CD14-positive monocyte (primary cell): ENCODE measurements at regions not wholly inside any gene's neighbourhood (a gene's known extent, or its start where the extent isn't known, plus 50 kb on each side); places are given as distances from the start of the nearest gene placed in this dataset.

ENCODE experiments used
- DNase-seq, 3 donors: peaks; one replicate each; pipeline ENCODE4 v3.0.0-alpha.2; 2011 to 2022
- H2AFZ ChIP-seq: 2 replicates; pipeline ENCODE4 v1.6.0; 2012; ENCODE audit warnings: mild to moderate bottlenecking, low read depth, low read length, inconsistent platforms; ENCODE audit not compliant: insufficient read depth, poor library complexity, severe bottlenecking
- H3K27ac ChIP-seq, 2 donors: 1 replicate in 1 of 2; 2 replicates in 1 of 2; pipeline ENCODE4 v1.5.1; 2012 to 2013; ENCODE audit warnings: low read length in 2 of 2, control low read depth in 1 of 2, inconsistent platforms in 1 of 2, low read depth in 1 of 2, mild to moderate bottlenecking in 1 of 2
- H3K27me3 ChIP-seq, 2 donors: one replicate each; pipeline versions ENCODE4 v1.6.0 to v1.6.1; 2011 to 2013; ENCODE audit warnings: low read length in 2 of 2; ENCODE audit not compliant: control insufficient read depth in 2 of 2, insufficient read depth in 2 of 2
- H3K36me3 ChIP-seq, 2 donors: replicated peaks in 1 of 2; 1 replicate in 1 of 2; 2 replicates in 1 of 2; pipeline versions ENCODE4 v1.5.1 to v1.6.1; 2012 to 2013; ENCODE audit warnings: low read length in 2 of 2, control low read depth in 1 of 2, inconsistent platforms in 1 of 2, mild to moderate bottlenecking in 1 of 2; ENCODE audit not compliant: insufficient read depth in 2 of 2, control insufficient read depth in 1 of 2
- H3K4me1 ChIP-seq, 2 donors: 1 replicate in 1 of 2; 2 replicates in 1 of 2; pipeline versions ENCODE4 v1.5.1 to v1.6.1; 2012 to 2013; ENCODE audit warnings: low read length in 2 of 2, control low read depth in 1 of 2, inconsistent platforms in 1 of 2, mild to moderate bottlenecking in 1 of 2, moderate library complexity in 1 of 2; ENCODE audit not compliant: insufficient read depth in 2 of 2, control insufficient read depth in 1 of 2
- H3K4me2 ChIP-seq: replicated peaks from 2 replicates; pipeline ENCODE3; 2012; ENCODE audit warnings: low read length, moderate library complexity, mild to moderate bottlenecking; ENCODE audit not compliant: poor library complexity, severe bottlenecking; ENCODE audit errors: extremely low read depth
- H3K4me3 ChIP-seq, 3 experiments: fragments of 200-600 bp in 1 of 3; sonication (generic) in 1 of 3; replicated peaks in 1 of 3; 1 replicate in 2 of 3; 2 replicates in 1 of 3; pipeline ENCODE4 v1.5.1; 2011 to 2013; ENCODE audit warnings: low read length in 3 of 3, mild to moderate bottlenecking in 3 of 3, control low read depth in 2 of 3, low read depth in 2 of 3, inconsistent platforms in 1 of 3, moderate library complexity in 1 of 3
- H3K79me2 ChIP-seq: 2 replicates; pipeline ENCODE4 v1.6.0; 2012; ENCODE audit warnings: mild to moderate bottlenecking, control low read depth, inconsistent platforms, low read length, moderate library complexity; ENCODE audit not compliant: insufficient read depth
- H3K9ac ChIP-seq: 2 replicates; pipeline ENCODE4 v1.6.0; 2017; ENCODE audit warnings: low read length, mild to moderate bottlenecking; ENCODE audit not compliant: insufficient read depth, poor library complexity, severe bottlenecking
- H3K9me3 ChIP-seq, 2 donors: replicated peaks in 1 of 2; 1 replicate in 1 of 2; 2 replicates in 1 of 2; pipeline versions ENCODE4 v1.5.1 to v1.6.1; 2012 to 2013; ENCODE audit warnings: low read length in 2 of 2, control low read depth in 1 of 2; ENCODE audit not compliant: control insufficient read depth in 1 of 2, insufficient read depth in 1 of 2
- H4K20me1 ChIP-seq: 2 replicates; pipeline ENCODE4 v1.6.0; 2012; ENCODE audit warnings: mild to moderate bottlenecking, low read length, control low read depth, moderate library complexity; ENCODE audit not compliant: insufficient read depth
- H3K27ac Mint-ChIP-seq, 7 donors: one replicate each; pipeline ENCODE4 v1.8.0; 2020; ENCODE audit warnings: mild to moderate bottlenecking in 7 of 7, mixed read lengths in 7 of 7, moderate library complexity in 6 of 7, inconsistent platforms in 2 of 7
- H3K27me3 Mint-ChIP-seq, 3 donors: one replicate each; pipeline ENCODE4 v1.8.0; 2021 to 2022; ENCODE audit warnings: low read depth in 3 of 3, mild to moderate bottlenecking in 3 of 3, mixed read lengths in 3 of 3, moderate library complexity in 3 of 3, inconsistent platforms in 1 of 3
- H3K36me3 Mint-ChIP-seq, 2 donors: one replicate each; pipeline ENCODE4 v1.8.0; 2020; ENCODE audit warnings: mixed read lengths in 2 of 2, inconsistent platforms in 1 of 2, mild to moderate bottlenecking in 1 of 2
- H3K4me1 Mint-ChIP-seq: one replicate; pipeline ENCODE4 v1.8.0; 2020; ENCODE audit warnings: mild to moderate bottlenecking, mixed read lengths
- H3K4me3 Mint-ChIP-seq, 2 donors: one replicate each; pipeline ENCODE4 v1.8.0; 2020; ENCODE audit warnings: mild to moderate bottlenecking in 2 of 2, mixed read lengths in 2 of 2, moderate library complexity in 1 of 2
- H3K9me3 Mint-ChIP-seq, 7 donors: one replicate each; pipeline ENCODE4 v1.8.0; 2020 to 2022; ENCODE audit warnings: mixed read lengths in 7 of 7, mild to moderate bottlenecking in 6 of 7, moderate library complexity in 6 of 7, inconsistent platforms in 2 of 7
- CTCF ChIP-seq: fragments of 200-600 bp; IDR thresholded peaks from one replicate; pipeline ENCODE4 v1.8.0; 2022; ENCODE audit warnings: antibody characterized with exemption, mild to moderate bottlenecking
- WGBS: methylation state at CpG from one replicate; pipeline ENCODE4 v1.1.5; 2013; ENCODE audit warnings: missing lambda C conversion rate; ENCODE audit not compliant: insufficient coverage; 5-methylcytosine and 5-hydroxymethylcytosine counted together
- intact Hi-C, 2 donors: fragments of 100-400 bp; cut with micrococcal nuclease; formaldehyde crosslinking; loops; one replicate each; pipeline versions ENCODE4 v1.15.0 to v1.15.1; 2023

- no peaks in the 10 kb centered on the region for H3K36me3 Mint-ChIP-seq
- H3K4me3 ChIP-seq, result no peak overlapping the region
- H3K27ac ChIP-seq, result no peak overlapping the region
- WGBS, result 97% methylated on average over 2 of the region's 3 CpGs
- H3K79me2 ChIP-seq, result no peaks in the 10 kb centered on the region
- H3K9me3 Mint-ChIP-seq, result peaks cover 5 to 14% (median 8%) of the 10 kb centered on the region in 7 donors
- no peaks in the 10 kb centered on the region for H3K36me3 ChIP-seq
- H3K4me2 ChIP-seq, result no peak overlapping the region
- no peaks in the 10 kb centered on the region for H3K4me1 ChIP-seq
- H3K9ac ChIP-seq, result no peak overlapping the region
- peaks cover 0 to 3% of the 10 kb centered on the region in 2 donors for H3K9me3 ChIP-seq
- TF ChIP-seq CTCF, result no peak
- intact Hi-C loops, result no loop called here
- no peak overlapping the region for H3K27ac Mint-ChIP-seq
- H4K20me1 ChIP-seq, result no peaks in the 10 kb centered on the region
- H3K27me3 ChIP-seq, result no peaks in the 10 kb centered on the region
- H3K27me3 Mint-ChIP-seq, result peaks cover 1 to 4% (median 2%) of the 10 kb centered on the region in 3 donors
- DNase-seq, result no peak
- no peaks in the 10 kb centered on the region for H3K4me1 Mint-ChIP-seq
- no peak overlapping the region for H3K4me3 Mint-ChIP-seq
- no peak overlapping the region for H2AFZ ChIP-seq
Measured at GRCh38 chr13:111936267-111936925, 130.6 kb upstream of the SOX1 start.

- Mint-ChIP-seq H3K36me3 (no peaks in the 10 kb centered on the region), H3K27me3 (peaks cover 1 to 6% (median 2%) of the 10 kb centered on the region in 3 donors), H3K4me1 (no peaks in the 10 kb centered on the region), H3K4me3 (no peak overlapping the region), H3K27ac (no peak overlapping the region), H3K9me3 (peaks cover 3 to 15% (median 8%) of the 10 kb centered on the region in 7 donors)
- Histone ChIP-seq H4K20me1 (no peaks in the 10 kb centered on the region), H3K36me3 (no peaks in the 10 kb centered on the region), H3K4me2 (no peak overlapping the region), H3K27me3 (no peaks in the 10 kb centered on the region), H3K9ac (no peak overlapping the region), H3K79me2 (no peaks in the 10 kb centered on the region), H3K4me1 (no peaks in the 10 kb centered on the region), H3K9me3 (peaks cover 0 to 3% of the 10 kb centered on the region in 2 donors), H3K4me3 (no peak overlapping the region), H2AFZ (no peak overlapping the region), H3K27ac (no peak overlapping the region)
- intact Hi-C loops, result no loop called here
- TF ChIP-seq CTCF, result no peak
- no peak for DNase-seq
- 91% methylated on average over 8 of the region's 9 CpGs for WGBS
Measured at GRCh38 chr13:111937777-111938311, 129.1 kb upstream of the SOX1 start.
